Memory B cell (primary cell): ENCODE measurements at regions not wholly inside any gene's neighbourhood (a gene's known extent, or its start where the extent isn't known, plus 50 kb on each side); places are given as distances from the start of the nearest gene placed in this dataset.
"Not testable (repeated sequence)": the region's sequence is repeated elsewhere in the genome, so short reads cannot be mapped to it uniquely, and the experiment has no call there.

Experiments used
- ATAC-seq: fragments of 150-1000 bp; cut with Tn5 transposase; 2 replicates; pipeline ENCODE4 v1.10.0; 2021; ENCODE audit warnings: low read depth, mild to moderate bottlenecking, moderate library complexity
- DNase-seq, 2 donors: peaks; one replicate each; pipeline ENCODE4 v3.0.0; 2022; ENCODE audit warnings: low spot score in 2 of 2
- H3K27ac Mint-ChIP-seq: one replicate; pipeline ENCODE4 v1.8.0; 2022; ENCODE audit warnings: mild to moderate bottlenecking, moderate library complexity, mixed read lengths
- H3K27me3 Mint-ChIP-seq: one replicate; pipeline ENCODE4 v1.8.0; 2022; ENCODE audit warnings: mixed read lengths
- H3K36me3 Mint-ChIP-seq: one replicate; pipeline ENCODE4 v1.8.0; 2022; ENCODE audit warnings: mild to moderate bottlenecking, mixed read lengths
- H3K4me1 Mint-ChIP-seq: one replicate; pipeline ENCODE4 v1.8.0; 2022; ENCODE audit warnings: mixed read lengths
- H3K4me3 Mint-ChIP-seq: one replicate; pipeline ENCODE4 v1.8.0; 2022; ENCODE audit warnings: mild to moderate bottlenecking, moderate library complexity, mixed read lengths
- H3K9me3 Mint-ChIP-seq: one replicate; pipeline ENCODE4 v1.8.0; 2022; ENCODE audit warnings: mixed read lengths

GRCh38 chr10:46095943-46096342, 49.9 kb upstream of the MSMB start:
- not testable (repeated sequence) for H3K4me1 Mint-ChIP-seq, H3K36me3 Mint-ChIP-seq, DNase-seq, H3K27ac Mint-ChIP-seq, H3K4me3 Mint-ChIP-seq, H3K27me3 Mint-ChIP-seq, ATAC-seq, H3K9me3 Mint-ChIP-seq

GRCh38 chr10:46096446-46096845, 50.4 kb upstream of the MSMB start:
- Mint-ChIP-seq H3K27me3 (peaks cover under 1% of the 10 kb centered on the region), H3K9me3 (no peaks in the 10 kb centered on the region), H3K4me3 (no peak overlapping the region), H3K27ac (no peak overlapping the region), H3K4me1 (peaks cover 4% of the 10 kb centered on the region), H3K36me3 (no peaks in the 10 kb centered on the region)
- DNase-seq = no peak
- no peak for ATAC-seq

- Mint-ChIP-seq H3K4me3 (no peak overlapping the region), H3K27ac (no peak overlapping the region)
- DNase-seq = no peak
Observed at GRCh38 chr10:46096909-46097575, 51.0 kb upstream of the MSMB start.

GRCh38 chr10:46097576-46098317, 51.7 kb upstream of the MSMB start:
- peaks cover 1% of the 10 kb centered on the region for H3K27me3 Mint-ChIP-seq
- H3K36me3 Mint-ChIP-seq = no peaks in the 10 kb centered on the region
- no peak overlapping the region for H3K4me3 Mint-ChIP-seq
- ATAC-seq = no peak
- DNase-seq = no peak
- H3K27ac Mint-ChIP-seq = no peak overlapping the region
- H3K4me1 Mint-ChIP-seq = peaks cover 4% of the 10 kb centered on the region
- H3K9me3 Mint-ChIP-seq = no peaks in the 10 kb centered on the region

More at GRCh38 chr10:46096909-46097575, 51.0 kb upstream of the MSMB start:
- H3K9me3 Mint-ChIP-seq = no peaks in the 10 kb centered on the region
- peaks cover 1% of the 10 kb centered on the region for H3K27me3 Mint-ChIP-seq
- H3K4me1 Mint-ChIP-seq = peaks cover 4% of the 10 kb centered on the region
- H3K36me3 Mint-ChIP-seq = no peaks in the 10 kb centered on the region
- no peak for ATAC-seq

- Mint-ChIP-seq H3K4me1 (peaks cover 4% of the 10 kb centered on the region), H3K36me3 (no peaks in the 10 kb centered on the region), H3K9me3 (no peaks in the 10 kb centered on the region), H3K27ac (no peak overlapping the region), H3K4me3 (no peak overlapping the region), H3K27me3 (peaks cover 1% of the 10 kb centered on the region)
- ATAC-seq (no peak), DNase-seq (no peak)
Observed at GRCh38 chr10:46098386-46098785, 52.3 kb upstream of the MSMB start.

- H3K9me3 Mint-ChIP-seq, H3K4me3 Mint-ChIP-seq, H3K27ac Mint-ChIP-seq, H3K4me1 Mint-ChIP-seq, DNase-seq, H3K27me3 Mint-ChIP-seq, H3K36me3 Mint-ChIP-seq, ATAC-seq: not testable (repeated sequence)
Observed at GRCh38 chr10:46098925-46099324, 52.9 kb upstream of the MSMB start.

GRCh38 chr10:46104071-46104585, 58.1 kb upstream of the MSMB start:
- no peak overlapping the region for H3K27ac Mint-ChIP-seq
- H3K36me3 Mint-ChIP-seq = no peaks in the 10 kb centered on the region
- ATAC-seq = no peak

GRCh38 chr10:46105416-46105815, 59.3 kb upstream of the MSMB start:
- H3K27me3 Mint-ChIP-seq = peaks cover 16% of the 10 kb centered on the region
- H3K4me3 Mint-ChIP-seq, H3K27ac Mint-ChIP-seq, H3K36me3 Mint-ChIP-seq, ATAC-seq, H3K4me1 Mint-ChIP-seq, H3K9me3 Mint-ChIP-seq, DNase-seq: not testable (repeated sequence)

More at GRCh38 chr10:46104071-46104585, 58.1 kb upstream of the MSMB start:
- Mint-ChIP-seq H3K27me3 (peaks cover 16% of the 10 kb centered on the region), H3K4me3 (no peak overlapping the region), H3K4me1 (peaks cover 5% of the 10 kb centered on the region), H3K9me3 (no peaks in the 10 kb centered on the region)
- DNase-seq = no peak

- not testable (repeated sequence) for H3K9me3 Mint-ChIP-seq
Observed at GRCh38 chr10:46105856-46106409, 59.9 kb upstream of the MSMB start.

GRCh38 chr10:46106410-46107255, 60.6 kb upstream of the MSMB start:
- no peaks in the 10 kb centered on the region for H3K9me3 Mint-ChIP-seq
- H3K4me1 Mint-ChIP-seq = peaks cover 5% of the 10 kb centered on the region
- DNase-seq (peak in 1 of 2 donors; percentile 22), ATAC-seq (peak; percentile 74)
- H3K27me3 Mint-ChIP-seq = peaks cover 14% of the 10 kb centered on the region
- H3K36me3 Mint-ChIP-seq = no peaks in the 10 kb centered on the region
- no peak overlapping the region for H3K27ac Mint-ChIP-seq
- H3K4me3 Mint-ChIP-seq = peak overlapping the region; percentile 72

More at GRCh38 chr10:46105856-46106409, 59.9 kb upstream of the MSMB start:
- H3K36me3 Mint-ChIP-seq, H3K4me1 Mint-ChIP-seq, H3K27ac Mint-ChIP-seq, DNase-seq: not testable (repeated sequence)
- ATAC-seq = peak; percentile 19
- peak overlapping the region; percentile 47 for H3K4me3 Mint-ChIP-seq
- H3K27me3 Mint-ChIP-seq = peaks cover 16% of the 10 kb centered on the region

GRCh38 chr10:46108158-46108499, 62.1 kb upstream of the MSMB start:
- H3K36me3 Mint-ChIP-seq, DNase-seq, ATAC-seq, H3K4me1 Mint-ChIP-seq, H3K9me3 Mint-ChIP-seq, H3K4me3 Mint-ChIP-seq, H3K27ac Mint-ChIP-seq: not testable (repeated sequence)
- peaks cover 14% of the 10 kb centered on the region for H3K27me3 Mint-ChIP-seq

- not testable (repeated sequence) for H3K4me1 Mint-ChIP-seq, H3K27ac Mint-ChIP-seq, H3K27me3 Mint-ChIP-seq, ATAC-seq, H3K4me3 Mint-ChIP-seq, H3K36me3 Mint-ChIP-seq, DNase-seq, H3K9me3 Mint-ChIP-seq
Observed at GRCh38 chr10:46154271-46154670, 108.2 kb upstream of the MSMB start.

- H3K27me3 Mint-ChIP-seq, ATAC-seq, H3K36me3 Mint-ChIP-seq, H3K9me3 Mint-ChIP-seq, DNase-seq, H3K27ac Mint-ChIP-seq, H3K4me3 Mint-ChIP-seq, H3K4me1 Mint-ChIP-seq: not testable (repeated sequence)
Observed at GRCh38 chr10:46154683-46155082, 108.6 kb upstream of the MSMB start.

- H3K36me3 Mint-ChIP-seq, DNase-seq, H3K4me3 Mint-ChIP-seq, ATAC-seq, H3K9me3 Mint-ChIP-seq, H3K27me3 Mint-ChIP-seq, H3K27ac Mint-ChIP-seq, H3K4me1 Mint-ChIP-seq: not testable (repeated sequence)
Observed at GRCh38 chr10:46156866-46157265, 110.8 kb upstream of the MSMB start.
